H9 (cell line): ENCODE measurements at regions not wholly inside any gene's neighbourhood (a gene's known extent, or its start where the extent isn't known, plus 50 kb on each side); places are given as distances from the start of the nearest gene placed in this dataset.

Source experiments
- DNase-seq: peaks from one replicate; pipeline ENCODE4 v3.0.0-alpha.2; 2017
- H2AFZ ChIP-seq: one replicate; pipeline ENCODE4 v1.6.1; 2013; ENCODE audit warnings: mild to moderate bottlenecking, low read length, control low read depth, moderate library complexity
- H2AK5ac ChIP-seq: 2 replicates; pipeline ENCODE4 v1.6.1; 2013; ENCODE audit warnings: low read length, control low read depth, mixed read lengths; ENCODE audit not compliant: insufficient read length
- H2BK120ac ChIP-seq: one replicate; pipeline ENCODE4 v1.6.1; 2013; ENCODE audit warnings: low read depth, mild to moderate bottlenecking, low read length, control low read depth, inconsistent platforms; ENCODE audit not compliant: poor library complexity, severe bottlenecking
- H2BK12ac ChIP-seq: 2 replicates; pipeline ENCODE4 v1.6.1; 2013; ENCODE audit warnings: low read length, control low read depth, mixed read lengths, low read depth; ENCODE audit not compliant: insufficient read length
- H2BK15ac ChIP-seq: 2 replicates; pipeline ENCODE4 v1.6.1; 2013; ENCODE audit warnings: low read depth, low read length, control low read depth
- H2BK20ac ChIP-seq: one replicate; pipeline ENCODE4 v1.6.1; 2013; ENCODE audit warnings: low read depth, mild to moderate bottlenecking, low read length, control low read depth, inconsistent platforms; ENCODE audit not compliant: poor library complexity, severe bottlenecking
- H2BK5ac ChIP-seq: 2 replicates; pipeline ENCODE4 v1.6.1; 2013; ENCODE audit warnings: low read length, control low read depth, mixed read lengths; ENCODE audit not compliant: insufficient read length
- H3K14ac ChIP-seq: 2 replicates; pipeline ENCODE4 v1.6.1; 2013; ENCODE audit warnings: low read length, control low read depth; ENCODE audit not compliant: insufficient read depth
- H3K18ac ChIP-seq: 2 replicates; pipeline ENCODE4 v1.6.1; 2013; ENCODE audit warnings: low read depth, mild to moderate bottlenecking, mixed read lengths, low read length, control low read depth; ENCODE audit not compliant: insufficient read length
- H3K23ac ChIP-seq: 2 replicates; pipeline ENCODE4 v1.6.1; 2013; ENCODE audit warnings: low read length, control low read depth, mixed read lengths, low read depth; ENCODE audit not compliant: insufficient read length
- H3K23me2 ChIP-seq: 2 replicates; pipeline ENCODE4 v1.6.1; 2013; ENCODE audit warnings: low read depth, mild to moderate bottlenecking, mixed read lengths, low read length, control low read depth; ENCODE audit not compliant: insufficient read length, poor library complexity, severe bottlenecking
- H3K27ac ChIP-seq: 2 replicates; pipeline ENCODE4 v1.5.1; 2013; ENCODE audit warnings: low read length, control low read depth, mixed read lengths, low read depth; ENCODE audit not compliant: insufficient read length
- H3K27me3 ChIP-seq: 2 replicates; pipeline ENCODE4 v1.6.1; 2013; ENCODE audit warnings: low read length, control low read depth, inconsistent platforms; ENCODE audit not compliant: insufficient read depth
- H3K4ac ChIP-seq: 2 replicates; pipeline ENCODE4 v1.6.1; 2013; ENCODE audit warnings: low read depth, mild to moderate bottlenecking, control low read depth, inconsistent platforms, low read length, moderate library complexity
- H3K4me1 ChIP-seq: 2 replicates; pipeline ENCODE4 v1.6.1; 2013; ENCODE audit warnings: low read length, control low read depth, inconsistent platforms; ENCODE audit not compliant: insufficient read depth
- H3K4me2 ChIP-seq: 2 replicates; pipeline ENCODE4 v1.6.1; 2013; ENCODE audit warnings: low read length, control low read depth, mixed read lengths; ENCODE audit not compliant: insufficient read length, insufficient read depth
- H3K56ac ChIP-seq: 2 replicates; pipeline ENCODE4 v1.6.1; 2013; ENCODE audit warnings: low read depth, mild to moderate bottlenecking, mixed read lengths, low read length, control low read depth; ENCODE audit not compliant: insufficient read length
- H3K79me1 ChIP-seq: 2 replicates; pipeline ENCODE4 v1.6.1; 2013; ENCODE audit warnings: low read depth, mild to moderate bottlenecking, moderate library complexity, low read length, control low read depth, inconsistent platforms; ENCODE audit not compliant: insufficient read depth, poor library complexity, severe bottlenecking
- H3K79me2 ChIP-seq: 2 replicates; pipeline ENCODE4 v1.6.1; 2013; ENCODE audit warnings: low read length, control low read depth, inconsistent platforms; ENCODE audit not compliant: insufficient read depth
- H3K9ac ChIP-seq: 2 replicates; pipeline ENCODE4 v1.6.1; 2013; ENCODE audit warnings: low read length, control low read depth, mixed read lengths; ENCODE audit not compliant: insufficient read length; ENCODE audit errors: extremely low read depth
- H3K9me3 ChIP-seq: one replicate; pipeline ENCODE4 v1.6.1; 2013; ENCODE audit warnings: low read depth, low read length, inconsistent platforms; ENCODE audit not compliant: control insufficient read depth
- H3T11ph ChIP-seq: one replicate; pipeline ENCODE4 v1.6.1; 2013; ENCODE audit warnings: mild to moderate bottlenecking, low read length, control low read depth, inconsistent platforms
- H4K20me1 ChIP-seq: one replicate; pipeline ENCODE4 v1.6.1; 2013; ENCODE audit not compliant: control insufficient read depth, insufficient read length, insufficient read depth
- H4K5ac ChIP-seq: 2 replicates; pipeline ENCODE4 v1.6.1; 2013; ENCODE audit warnings: low read depth, mild to moderate bottlenecking, mixed read lengths, low read length, control low read depth; ENCODE audit not compliant: insufficient read length
- H4K8ac ChIP-seq: replicated peaks from 2 replicates; pipeline ENCODE4 v1.6.1; 2013; ENCODE audit warnings: low read length, control low read depth, mixed read lengths, low read depth; ENCODE audit not compliant: insufficient read length
- H4K91ac ChIP-seq: 2 replicates; pipeline ENCODE4 v1.6.1; 2013; ENCODE audit warnings: low read depth, mild to moderate bottlenecking, moderate library complexity, mixed read lengths, low read length, control low read depth; ENCODE audit not compliant: insufficient read length
- H3K27ac Mint-ChIP-seq, 3 experiments: 2 replicates in 2 of 3; 3 replicates in 1 of 3; pipeline ENCODE4 v1.8.0; 2020 to 2021; ENCODE audit warnings: mixed read lengths in 3 of 3, mild to moderate bottlenecking in 1 of 3, moderate library complexity in 1 of 3
- H3K27me3 Mint-ChIP-seq: 2 replicates; pipeline ENCODE4 v1.8.0; 2021; ENCODE audit warnings: low read depth, mild to moderate bottlenecking, moderate library complexity, mixed read lengths
- H3K36me3 Mint-ChIP-seq, 3 experiments: 2 replicates in 2 of 3; 3 replicates in 1 of 3; pipeline ENCODE4 v1.8.0; 2020 to 2021; ENCODE audit warnings: low read depth in 3 of 3, mixed read lengths in 3 of 3; ENCODE audit not compliant: insufficient read depth in 1 of 3
- H3K4me1 Mint-ChIP-seq, 2 experiments: 2 replicates each; pipeline ENCODE4 v1.8.0; 2020; ENCODE audit warnings: mixed read lengths in 2 of 2
- H3K4me3 Mint-ChIP-seq, 2 experiments: 2 replicates in 1 of 2; 3 replicates in 1 of 2; pipeline ENCODE4 v1.8.0; 2020 to 2021; ENCODE audit warnings: mild to moderate bottlenecking in 2 of 2, mixed read lengths in 2 of 2, moderate library complexity in 1 of 2
- H3K9me3 Mint-ChIP-seq, 2 experiments: 2 replicates in 1 of 2; 3 replicates in 1 of 2; pipeline ENCODE4 v1.8.0; 2020; ENCODE audit warnings: mild to moderate bottlenecking in 2 of 2, mixed read lengths in 2 of 2, moderate library complexity in 1 of 2
- WGBS: extraction: QIAGEN DNeasy Blood & Tissue Kit; methylation state at CpG from one replicate; pipeline ENCODE4 v1.1.7; 2013; ENCODE audit warnings: missing lambda C conversion rate, low lambda C conversion rate, mixed read lengths; ENCODE audit not compliant: insufficient read length; ENCODE audit errors: extremely low coverage; 5-methylcytosine and 5-hydroxymethylcytosine counted together
- TF ChIP-seq, protein P1 (sequence below): fragments of 200-600 bp; sonication (generic); conservative IDR thresholded peaks from 3 replicates; pipeline ENCODE4 v1.8.0; 2021; ENCODE audit warnings: antibody characterized with exemption, mild to moderate bottlenecking

DNA sequence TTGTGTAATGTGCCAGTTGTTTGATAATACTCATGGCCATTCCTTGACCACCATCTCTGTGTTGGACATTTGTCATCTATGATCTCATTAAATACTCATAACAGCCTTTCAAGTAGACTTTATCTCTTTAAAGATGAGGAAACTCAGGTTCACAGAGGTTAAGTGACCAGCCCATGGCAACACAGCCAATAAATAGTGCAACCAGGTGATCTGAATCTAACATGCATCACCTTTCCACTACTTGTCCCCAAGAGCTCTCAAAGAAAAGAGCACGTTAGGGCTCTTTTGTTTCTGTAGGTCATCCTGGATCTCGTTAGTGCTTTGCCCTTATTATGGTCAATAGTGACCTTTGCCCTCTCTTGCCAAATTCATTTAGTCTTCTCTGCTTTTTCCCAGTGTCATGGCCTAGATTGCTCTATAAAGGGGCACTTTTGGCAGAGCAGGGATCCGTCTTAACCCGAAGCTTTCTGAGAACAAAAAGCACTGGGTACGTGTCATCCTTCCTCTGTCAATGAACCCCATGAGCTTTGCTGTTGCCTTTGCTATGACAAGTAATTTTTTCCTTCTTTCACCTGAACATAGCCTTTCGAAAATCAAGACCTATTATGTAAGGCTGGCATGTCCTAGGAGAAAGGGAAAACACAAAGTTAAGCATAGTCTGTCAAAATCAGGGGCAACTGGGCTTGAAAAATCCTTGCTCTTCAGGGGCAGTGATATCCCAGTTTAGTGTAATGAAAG is 88.0 kb upstream of the PLXNA2 start:
- no peak overlapping the region for H3K56ac ChIP-seq
- H2AFZ ChIP-seq: no peak overlapping the region
- H3K27me3 Mint-ChIP-seq: peaks cover 11% of the 10 kb centered on the region
- no peaks in the 10 kb centered on the region for H4K20me1 ChIP-seq
- H3K9ac ChIP-seq: no peak overlapping the region
- no peak overlapping the region for H2BK5ac ChIP-seq
- no peak overlapping the region for H2BK20ac ChIP-seq
- no peak overlapping the region for H3K4ac ChIP-seq
- H2BK12ac ChIP-seq: no peak overlapping the region
- H3K4me2 ChIP-seq: no peak overlapping the region
- no peaks in the 10 kb centered on the region for H3K27me3 ChIP-seq
- no peak overlapping the region for H4K8ac ChIP-seq
- no peak overlapping the region for H2AK5ac ChIP-seq
- H3K27ac ChIP-seq: no peak overlapping the region
- H3K79me1 ChIP-seq: no peaks in the 10 kb centered on the region
- no peak overlapping the region for H3K18ac ChIP-seq
- no peaks in the 10 kb centered on the region for H3K9me3 ChIP-seq
- H3K4me1 ChIP-seq: no peaks in the 10 kb centered on the region
- H3K23ac ChIP-seq: no peak overlapping the region
- H2BK120ac ChIP-seq: no peak overlapping the region
- H3T11ph ChIP-seq: no peak overlapping the region
- no peaks in the 10 kb centered on the region for H3K79me2 ChIP-seq
- H3K14ac ChIP-seq: no peak overlapping the region
- peaks cover 7 to 17% of the 10 kb centered on the region in 2 experiments for H3K4me1 Mint-ChIP-seq
- no peak overlapping the region for H3K27ac Mint-ChIP-seq
- TF ChIP-seq, protein P1, sequence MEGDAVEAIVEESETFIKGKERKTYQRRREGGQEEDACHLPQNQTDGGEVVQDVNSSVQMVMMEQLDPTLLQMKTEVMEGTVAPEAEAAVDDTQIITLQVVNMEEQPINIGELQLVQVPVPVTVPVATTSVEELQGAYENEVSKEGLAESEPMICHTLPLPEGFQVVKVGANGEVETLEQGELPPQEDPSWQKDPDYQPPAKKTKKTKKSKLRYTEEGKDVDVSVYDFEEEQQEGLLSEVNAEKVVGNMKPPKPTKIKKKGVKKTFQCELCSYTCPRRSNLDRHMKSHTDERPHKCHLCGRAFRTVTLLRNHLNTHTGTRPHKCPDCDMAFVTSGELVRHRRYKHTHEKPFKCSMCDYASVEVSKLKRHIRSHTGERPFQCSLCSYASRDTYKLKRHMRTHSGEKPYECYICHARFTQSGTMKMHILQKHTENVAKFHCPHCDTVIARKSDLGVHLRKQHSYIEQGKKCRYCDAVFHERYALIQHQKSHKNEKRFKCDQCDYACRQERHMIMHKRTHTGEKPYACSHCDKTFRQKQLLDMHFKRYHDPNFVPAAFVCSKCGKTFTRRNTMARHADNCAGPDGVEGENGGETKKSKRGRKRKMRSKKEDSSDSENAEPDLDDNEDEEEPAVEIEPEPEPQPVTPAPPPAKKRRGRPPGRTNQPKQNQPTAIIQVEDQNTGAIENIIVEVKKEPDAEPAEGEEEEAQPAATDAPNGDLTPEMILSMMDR: no peak
- no peak overlapping the region for H4K91ac ChIP-seq
- no peak overlapping the region for H3K4me3 Mint-ChIP-seq
- no peaks in the 10 kb centered on the region for H3K36me3 Mint-ChIP-seq
- no peak overlapping the region for H2BK15ac ChIP-seq
- DNase-seq: no peak
- H3K23me2 ChIP-seq: no peaks in the 10 kb centered on the region
- no peaks in the 10 kb centered on the region; a peak in 1 of 5 replicates for H3K9me3 Mint-ChIP-seq
- no CpG with 5 or more reads among the region's 6 CpGs for WGBS
- H4K5ac ChIP-seq: no peak overlapping the region
